ENCODE measurements at regions not wholly inside any gene's neighbourhood (a gene's known extent, or its start where the extent isn't known, plus 50 kb on each side); places are given as distances from the start of the nearest gene placed in this dataset.

DNA sequence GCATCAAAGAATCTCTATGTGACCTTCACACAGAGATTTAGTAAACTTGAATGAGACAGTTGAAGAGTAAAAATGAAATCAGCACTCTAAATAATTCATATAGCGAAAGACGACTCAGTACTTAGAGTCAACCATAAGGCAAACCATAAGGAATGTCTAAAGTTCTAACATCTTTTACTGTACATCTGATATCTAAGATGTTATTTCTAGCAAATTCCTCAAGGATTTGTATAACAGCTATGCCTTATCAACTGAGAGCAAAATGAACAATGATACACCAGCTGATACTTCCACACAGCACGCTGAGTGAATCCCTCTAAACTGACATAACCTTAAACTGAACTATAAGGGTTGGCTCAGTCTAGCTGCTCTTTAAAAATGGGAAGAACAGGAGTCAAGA lies 760.3 kb downstream of the EFNA5 start:
- no peak for DNase-seq (ENCODE audit: low read depth in 2 of 2)

DNA sequence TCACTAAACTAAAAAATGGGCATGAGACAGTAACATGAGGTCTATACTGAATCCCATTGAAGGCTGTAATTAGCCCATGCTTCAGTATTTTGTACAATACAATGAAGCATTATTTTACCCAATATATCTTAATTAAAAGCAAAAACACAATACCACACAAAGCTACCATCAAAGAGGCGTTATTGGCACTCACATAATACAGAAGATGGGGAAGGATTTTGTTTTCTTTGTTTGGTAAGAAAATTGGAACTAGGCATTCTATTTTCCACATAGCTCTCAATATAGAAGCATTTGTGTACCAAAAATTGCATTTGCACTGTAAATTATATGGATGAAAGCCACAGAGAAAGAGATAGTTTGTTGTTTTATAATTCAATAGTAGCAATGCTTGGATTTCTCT lies 761.0 kb downstream of the EFNA5 start:
- DNase-seq (ENCODE audit: low read depth in 2 of 2) = no peak

DNA sequence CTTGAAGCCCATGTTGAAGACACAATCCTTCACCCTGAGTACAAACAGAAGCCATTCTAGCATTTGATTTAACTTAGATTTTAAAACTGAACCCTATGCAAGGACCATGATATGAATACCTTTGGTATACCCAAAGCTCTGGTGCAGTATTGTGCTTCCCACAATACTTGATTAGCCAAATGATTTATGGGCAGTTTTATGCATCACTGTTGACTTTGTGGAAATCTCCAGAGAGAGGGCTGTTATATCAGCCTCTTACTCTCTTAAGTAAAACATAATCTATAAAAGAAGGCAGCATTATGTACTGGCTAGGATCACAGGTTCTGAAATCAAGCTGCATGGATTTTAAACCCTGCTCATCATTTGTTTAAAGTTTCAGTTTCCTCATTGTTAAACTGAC lies 762.8 kb downstream of the EFNA5 start:
- DNase-seq (ENCODE audit: low read depth in 2 of 2) = no peak

DNA sequence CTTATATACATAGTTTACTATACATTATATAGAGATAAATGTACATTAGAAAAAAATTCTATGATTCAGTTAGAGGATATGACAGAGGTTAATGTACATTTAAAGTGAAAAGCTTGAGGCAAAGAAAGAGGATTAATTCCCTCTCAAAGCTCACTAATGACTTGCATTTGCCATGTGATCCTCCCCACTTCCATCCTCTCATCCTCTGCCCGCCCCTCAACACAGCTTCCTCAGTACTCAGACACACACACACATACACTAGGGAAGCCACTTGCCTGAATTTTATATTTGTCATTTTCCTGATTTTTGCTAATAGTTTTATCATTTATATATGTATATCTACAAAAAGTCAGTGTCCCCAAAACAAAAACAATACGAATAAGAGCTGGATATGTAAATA lies 764.5 kb downstream of the EFNA5 start:
- DNase-seq (ENCODE audit: low read depth in 2 of 2) = no peak

DNA sequence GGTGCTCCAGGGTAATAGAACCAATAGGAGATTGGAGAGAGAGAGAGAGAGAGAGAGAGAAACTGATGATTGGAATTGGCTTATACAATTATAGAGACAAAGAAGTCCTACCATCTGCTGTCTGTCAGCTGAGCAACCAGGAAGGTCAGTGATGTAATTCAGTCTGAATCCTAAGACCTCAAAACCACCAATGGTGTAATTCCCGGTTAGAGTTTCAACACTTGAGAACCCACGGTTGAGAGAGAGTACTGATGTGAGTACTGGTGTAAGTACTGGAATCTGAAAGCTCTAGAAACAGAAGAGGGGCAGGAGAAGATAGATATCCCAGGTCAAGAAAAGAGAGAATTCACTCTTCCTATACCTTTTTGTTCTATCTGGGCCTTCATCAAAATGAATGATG lies 775.8 kb downstream of the EFNA5 start:
- no peak for DNase-seq (ENCODE audit: low read depth in 2 of 2)

DNA sequence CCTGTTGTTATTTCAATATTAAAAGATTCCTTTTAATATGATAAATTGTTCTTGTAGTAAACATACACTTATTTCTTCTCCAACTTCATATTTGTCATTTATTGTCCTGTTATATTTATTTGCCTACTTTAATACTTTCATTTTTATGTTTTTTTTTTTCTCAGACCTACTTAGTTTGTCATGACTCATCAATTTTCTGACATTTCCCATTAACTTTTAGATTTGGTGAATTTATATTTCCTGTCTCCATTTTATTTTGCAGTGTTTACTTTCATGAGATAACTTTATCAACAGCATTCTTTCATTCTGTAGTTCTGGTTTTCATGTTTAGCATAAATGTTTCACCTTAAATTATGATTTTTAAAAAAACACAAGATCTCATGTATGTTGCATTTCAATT lies 788.7 kb downstream of the EFNA5 start:
- no peak for DNase-seq (ENCODE audit: low read depth in 2 of 2)

DNA sequence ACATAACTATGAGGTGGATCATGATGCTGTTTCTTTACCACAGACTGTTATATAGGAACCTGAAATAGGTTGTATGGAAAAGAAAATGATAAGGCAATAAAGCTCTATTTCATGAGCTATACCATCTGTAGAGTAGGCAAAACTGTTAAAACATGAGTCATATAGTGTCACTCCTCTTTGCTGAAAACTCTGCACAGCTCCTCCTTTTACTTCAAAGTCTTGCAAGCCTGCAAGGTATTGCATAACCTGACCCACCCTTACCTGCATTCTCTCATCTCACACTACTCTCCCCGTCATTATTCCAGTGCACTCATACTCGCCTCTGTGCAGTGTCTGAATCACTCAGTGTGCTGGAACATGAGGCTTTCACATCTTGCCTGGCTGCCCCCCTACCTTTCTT lies 790.1 kb downstream of the EFNA5 start:
- no peak for DNase-seq (ENCODE audit: low read depth in 2 of 2)

DNA sequence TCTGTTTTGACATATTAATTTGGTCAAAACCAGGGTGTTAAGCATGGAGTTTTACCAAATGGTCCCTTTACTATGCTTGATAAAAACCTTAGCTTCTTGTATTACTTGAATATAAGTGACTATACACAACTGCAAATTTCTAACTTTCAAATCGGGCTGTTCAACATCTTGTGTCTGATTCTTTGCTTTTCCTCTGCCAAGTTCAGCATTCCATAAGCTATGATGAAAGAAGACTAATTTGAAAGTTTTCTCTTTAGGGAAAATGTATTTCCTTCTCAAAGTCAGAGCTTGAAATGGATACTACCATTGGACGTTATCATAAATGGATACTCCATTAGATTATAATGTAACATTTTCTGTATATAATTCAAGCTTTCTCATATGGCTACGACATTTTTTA lies 792.9 kb downstream of the EFNA5 start:
- DNase-seq (ENCODE audit: low read depth in 2 of 2) = no peak

DNA sequence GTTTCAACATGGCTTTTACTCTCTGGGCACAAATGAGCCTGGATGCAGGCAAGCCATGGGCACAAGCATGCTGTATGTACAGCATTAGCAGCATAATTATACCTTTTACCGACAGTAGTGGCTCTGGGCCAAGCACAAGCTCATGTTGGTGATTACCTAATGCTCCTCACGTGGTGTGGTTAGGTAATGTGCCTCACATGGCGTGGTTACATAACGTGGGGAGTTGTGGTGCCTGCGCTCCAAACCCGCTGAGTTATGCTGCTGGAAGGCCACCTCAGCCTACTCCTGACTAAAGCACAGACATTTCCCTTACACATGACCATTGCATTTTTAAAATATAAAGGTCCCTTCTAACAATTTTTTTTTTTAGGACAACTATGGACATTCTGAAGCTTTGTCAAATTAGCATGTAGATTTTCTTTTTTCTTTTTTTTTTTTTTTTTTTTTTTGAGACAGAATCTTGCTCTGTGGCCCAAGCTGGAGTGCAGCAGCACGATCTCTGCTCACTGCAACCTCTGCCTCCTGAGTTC lies 794.0 kb downstream of the EFNA5 start:
- no peak for DNase-seq (ENCODE audit: low read depth in 2 of 2)

DNA sequence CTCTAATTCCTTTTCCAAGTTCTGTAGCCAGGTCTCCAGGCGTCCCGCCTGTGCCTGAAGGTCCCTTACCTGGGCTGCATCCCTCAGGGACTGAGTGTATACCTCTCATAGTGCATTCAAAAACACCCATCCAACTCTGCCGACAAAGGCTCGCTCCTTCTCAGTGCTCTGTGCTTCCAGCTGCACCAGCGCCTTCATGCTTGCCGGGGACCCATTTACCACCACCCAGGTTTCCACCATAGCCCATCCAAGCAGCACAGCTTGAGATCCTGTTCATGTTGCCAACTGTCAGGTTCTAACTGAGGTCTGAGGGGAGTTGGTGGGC lies 794.5 kb downstream of the EFNA5 start:
- DNase-seq (ENCODE audit: low read depth in 2 of 2) = no peak

DNA sequence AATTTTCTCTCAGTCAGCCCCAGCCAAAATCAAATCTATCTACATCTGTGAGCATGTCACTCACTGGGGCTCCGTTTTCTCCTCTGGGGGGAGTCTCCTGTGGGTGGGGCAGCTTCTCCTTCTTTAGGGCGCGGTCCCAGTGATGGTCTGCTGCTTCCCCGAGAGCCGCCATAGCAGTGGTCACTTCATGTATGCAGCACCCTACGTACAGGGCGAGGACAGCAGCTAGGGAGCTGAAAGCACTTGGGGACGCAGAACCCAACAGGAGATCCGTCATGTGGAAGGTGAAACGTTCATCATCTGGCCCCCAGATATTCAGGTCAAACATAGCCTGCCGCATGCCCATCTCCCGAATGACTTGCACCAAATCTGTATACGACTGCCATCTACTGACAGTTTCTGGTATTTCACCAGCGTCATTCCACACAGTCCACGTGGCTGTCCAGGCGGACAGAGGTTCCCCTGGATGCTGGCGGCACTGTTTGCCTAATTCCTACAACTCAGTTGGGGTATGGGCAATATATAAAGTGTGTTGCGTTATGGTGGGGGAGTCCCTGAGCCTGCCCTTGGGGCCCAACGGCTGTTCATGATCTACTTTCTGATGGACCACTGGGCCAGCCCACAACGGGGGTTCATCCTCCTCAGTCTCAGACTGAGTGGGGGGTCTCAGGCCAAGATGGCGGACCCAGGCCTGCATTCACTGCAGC lies 795.0 kb downstream of the EFNA5 start:
- peak; percentile 47 to 58 for DNase-seq (ENCODE audit: low read depth in 2 of 2)

DNA sequence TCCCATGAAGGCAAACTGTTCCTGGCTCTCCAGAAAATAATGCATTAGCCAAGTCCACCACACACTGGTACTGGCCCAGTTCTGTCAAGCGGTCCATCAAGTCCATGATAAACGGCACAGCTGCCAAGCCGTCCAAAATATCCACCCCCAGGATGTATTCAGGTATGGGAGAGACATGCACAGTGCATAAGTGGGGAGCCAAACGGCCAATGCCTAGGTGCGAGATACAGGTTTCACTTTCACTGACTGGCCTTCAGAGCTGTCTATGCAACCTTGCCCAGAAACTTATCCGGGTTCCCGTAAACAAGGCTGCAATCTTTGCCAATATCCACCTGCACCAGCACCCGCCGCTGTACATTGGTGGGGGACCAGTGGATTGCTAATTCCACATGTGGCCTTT lies 795.8 kb downstream of the EFNA5 start:
- DNase-seq (ENCODE audit: low read depth in 2 of 2) = no peak

DNA sequence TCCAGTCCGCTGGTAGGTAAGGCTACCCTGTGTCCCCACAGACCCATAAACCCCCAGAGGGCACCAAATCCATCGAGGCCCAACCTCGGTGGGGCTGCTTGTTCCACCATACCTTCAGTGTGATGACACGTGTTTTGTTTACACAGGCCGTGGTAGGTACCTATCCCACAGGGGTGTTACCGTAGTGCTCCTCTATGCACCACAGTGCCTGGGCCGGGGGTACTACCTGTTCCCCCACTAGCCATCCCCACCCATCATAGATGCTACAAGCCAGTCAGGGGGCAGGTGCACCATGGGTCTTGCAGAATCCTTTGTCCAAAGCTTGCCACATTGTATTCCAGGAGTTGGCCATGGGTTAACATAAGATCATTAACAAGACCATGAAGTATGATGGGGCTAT lies 796.2 kb downstream of the EFNA5 start:
- DNase-seq (ENCODE audit: low read depth in 2 of 2) = no peak

DNA sequence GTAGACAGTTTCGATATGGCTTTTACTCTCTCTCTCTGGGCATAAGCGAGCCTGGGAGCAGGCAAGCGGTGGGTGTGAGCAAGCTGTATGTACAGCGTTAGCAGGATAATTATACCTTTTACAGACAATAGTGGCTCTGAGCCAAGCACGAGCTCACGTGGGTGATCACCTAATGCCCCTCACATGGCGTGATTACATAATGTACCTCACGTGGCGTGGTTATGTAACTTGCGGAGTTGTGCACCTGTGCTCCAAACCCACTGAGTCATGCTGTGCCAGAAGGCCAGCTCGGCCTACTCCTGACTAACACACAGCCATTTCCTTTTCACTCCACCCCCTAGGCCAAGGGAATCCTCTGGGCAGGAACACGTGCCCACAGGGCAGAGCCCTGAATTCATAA lies 797.2 kb downstream of the EFNA5 start:
- peak; percentile 94 to 99 for DNase-seq (ENCODE audit: low read depth in 2 of 2)

DNA sequence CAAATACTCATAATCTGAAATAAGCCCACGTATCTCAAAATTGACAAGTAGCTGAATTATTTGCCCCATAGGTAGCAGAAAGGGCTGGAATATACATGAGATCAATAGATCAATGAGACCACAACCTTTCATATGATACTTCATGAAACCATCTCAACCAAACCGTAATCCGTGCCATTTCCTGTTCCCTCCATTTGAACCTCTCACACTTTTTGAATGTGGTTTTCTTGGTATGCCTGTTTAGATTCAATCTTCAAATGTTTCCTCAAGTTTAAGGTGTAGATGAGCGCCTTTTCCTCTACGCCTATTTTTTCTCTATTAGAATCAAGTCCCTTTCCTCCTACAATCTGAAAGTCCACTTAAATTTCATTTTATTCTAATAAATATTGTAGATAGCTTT lies 805.5 kb downstream of the EFNA5 start:
- DNase-seq (ENCODE audit: low read depth in 2 of 2) = no peak

DNA sequence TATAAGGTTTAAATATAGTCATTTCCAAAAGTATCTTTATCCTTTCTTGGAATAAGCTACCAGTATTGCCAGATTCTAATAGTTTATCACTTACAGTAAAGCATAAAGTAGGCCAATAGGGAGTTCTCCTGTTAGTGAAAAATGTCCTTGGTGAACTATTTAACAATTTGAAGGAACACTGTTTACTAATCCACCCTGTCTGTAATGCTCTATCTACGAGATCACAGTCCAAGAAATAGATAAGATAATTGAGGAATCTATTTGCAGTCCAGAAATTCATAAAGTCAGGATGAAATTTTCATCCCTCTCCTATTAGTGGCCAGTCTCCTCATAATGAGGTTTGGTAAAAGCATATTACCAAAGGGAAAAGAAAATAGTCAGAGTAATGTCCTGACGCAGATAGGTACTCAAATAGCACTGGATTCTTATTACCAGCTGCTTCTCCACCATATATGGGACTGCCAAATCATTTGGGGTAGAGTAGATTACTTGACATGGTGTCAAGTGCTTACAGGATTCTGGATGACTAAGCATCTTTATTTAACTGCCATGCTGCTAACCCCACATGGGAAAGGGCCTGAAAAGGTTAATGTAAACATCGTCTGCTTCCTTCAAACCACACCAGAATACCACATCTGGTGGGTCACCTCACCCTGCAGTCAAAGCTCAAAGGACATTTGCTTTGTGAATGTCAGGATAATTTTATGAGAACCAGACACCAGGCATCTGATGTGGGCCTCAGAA lies 808.1 kb downstream of the EFNA5 start:
- DNase-seq (ENCODE audit: low read depth in 2 of 2) = peak in 1 of 2 donors; percentile 60

DNA sequence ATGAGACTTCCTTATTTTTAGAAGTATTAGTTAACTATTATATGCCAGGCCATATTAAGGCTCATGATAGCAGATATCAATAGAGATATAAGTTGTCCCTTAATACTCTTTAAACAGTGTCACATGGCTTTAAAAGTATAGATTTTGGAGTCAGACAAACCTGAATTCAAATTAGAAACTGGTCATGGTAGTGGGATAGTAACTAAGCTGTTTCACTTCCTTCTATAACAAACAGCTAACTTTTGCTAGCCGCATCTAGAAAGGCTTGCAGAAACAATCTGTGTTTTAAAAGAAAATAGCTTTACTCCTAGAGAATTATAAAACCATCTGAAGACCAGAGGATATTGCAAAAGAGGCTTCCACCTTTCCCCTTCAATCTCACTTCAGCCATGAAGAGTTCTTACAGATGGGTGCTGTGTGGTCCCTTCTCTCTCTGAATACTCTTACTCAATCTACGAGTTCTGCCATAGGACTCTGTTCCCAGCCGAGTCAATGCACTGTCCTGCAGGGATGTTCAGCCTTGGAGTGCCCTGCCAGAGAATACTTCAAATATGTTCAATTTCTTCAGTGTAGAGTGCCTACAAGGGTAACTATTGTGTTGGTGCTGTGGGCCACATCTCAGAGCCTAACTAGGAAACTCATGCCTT lies 810.2 kb downstream of the EFNA5 start:
- no peak for DNase-seq (ENCODE audit: low read depth in 2 of 2)

DNA sequence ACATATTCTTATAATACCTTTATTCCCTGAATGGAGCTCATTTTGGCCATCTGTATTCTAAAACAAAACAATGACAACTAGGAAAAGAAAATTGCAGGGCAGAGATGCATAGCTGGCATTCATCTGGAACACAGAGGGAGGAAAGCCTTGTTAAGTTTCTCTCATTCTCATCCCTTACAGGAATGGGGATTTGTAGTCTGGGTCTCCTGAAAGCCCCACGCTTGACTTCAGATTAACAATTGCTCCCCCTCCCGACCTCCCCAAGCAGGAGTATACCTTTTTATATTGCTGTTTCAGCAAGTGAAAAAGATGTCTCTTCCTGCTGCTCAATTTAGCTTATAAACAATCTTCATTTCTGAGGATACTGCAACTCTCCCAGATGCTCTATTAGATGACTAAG lies 812.1 kb downstream of the EFNA5 start:
- DNase-seq (ENCODE audit: low read depth in 2 of 2) = no peak

DNA sequence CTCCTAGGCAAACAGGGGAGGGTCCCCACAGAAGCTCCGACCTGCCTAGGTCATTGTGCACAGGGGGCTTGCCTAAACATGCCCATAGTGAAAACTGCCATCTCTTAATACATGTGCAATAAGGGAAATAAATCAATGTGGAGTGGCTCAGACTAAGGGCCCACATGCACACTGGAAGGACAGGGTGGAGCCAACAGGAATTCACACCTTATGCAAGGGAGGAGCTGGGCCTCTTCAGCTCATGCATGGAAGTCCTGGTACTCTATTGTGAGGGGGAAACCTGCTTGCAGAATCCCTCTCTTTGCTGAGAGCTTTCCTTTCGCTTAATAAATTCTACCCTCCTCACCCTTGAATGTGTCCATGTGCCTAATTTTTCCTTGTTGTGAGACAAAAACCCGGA lies 815.8 kb downstream of the EFNA5 start:
- DNase-seq (ENCODE audit: low read depth in 2 of 2) = no peak

DNA sequence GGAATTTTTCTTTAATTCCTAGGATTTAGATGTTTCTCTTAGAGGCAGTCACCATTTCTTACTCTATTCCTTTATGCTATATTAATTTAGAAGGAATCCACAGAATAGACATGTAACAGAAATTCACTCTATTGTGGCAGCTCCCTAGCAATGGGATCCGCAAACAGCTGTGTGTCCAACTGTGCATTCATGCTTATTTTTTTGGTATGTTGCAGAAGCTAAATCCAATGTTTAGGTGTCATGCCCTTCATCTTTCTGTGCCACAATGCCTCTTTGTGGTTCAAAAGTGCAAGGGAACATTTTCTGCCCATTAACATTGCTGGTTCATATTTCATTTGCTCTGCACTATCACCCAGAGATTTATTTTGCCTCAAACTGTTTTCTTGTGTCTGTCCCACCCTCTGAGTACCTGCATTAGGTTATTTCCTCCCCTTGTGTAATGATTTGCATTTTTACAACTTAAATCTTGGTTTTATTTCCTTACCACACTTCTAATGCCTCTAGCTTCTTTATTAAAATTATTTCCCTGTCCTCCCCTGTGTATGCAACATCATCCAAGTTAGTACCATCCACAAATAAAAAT lies 816.5 kb downstream of the EFNA5 start:
- DNase-seq (ENCODE audit: low read depth in 2 of 2) = no peak

DNA sequence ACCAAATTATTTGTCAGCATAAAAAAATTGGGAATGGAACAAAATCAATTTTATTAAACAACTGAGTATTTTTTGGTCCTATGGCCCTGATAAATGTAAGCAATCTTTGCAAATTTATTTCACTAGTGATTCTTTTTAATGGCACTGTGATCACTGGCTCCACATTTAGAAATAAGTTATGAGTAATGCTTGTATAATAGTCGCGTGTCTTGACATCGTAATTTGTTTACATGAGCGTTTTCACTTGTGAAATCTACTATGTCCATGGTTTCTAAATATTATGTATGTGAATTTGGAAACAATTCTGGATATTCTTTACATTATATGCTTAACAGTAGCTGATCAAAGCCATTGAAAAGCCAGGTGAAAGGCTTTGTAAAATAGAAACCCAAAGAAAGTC lies 817.5 kb downstream of the EFNA5 start:
- no peak for DNase-seq (ENCODE audit: low read depth in 2 of 2)

DNA sequence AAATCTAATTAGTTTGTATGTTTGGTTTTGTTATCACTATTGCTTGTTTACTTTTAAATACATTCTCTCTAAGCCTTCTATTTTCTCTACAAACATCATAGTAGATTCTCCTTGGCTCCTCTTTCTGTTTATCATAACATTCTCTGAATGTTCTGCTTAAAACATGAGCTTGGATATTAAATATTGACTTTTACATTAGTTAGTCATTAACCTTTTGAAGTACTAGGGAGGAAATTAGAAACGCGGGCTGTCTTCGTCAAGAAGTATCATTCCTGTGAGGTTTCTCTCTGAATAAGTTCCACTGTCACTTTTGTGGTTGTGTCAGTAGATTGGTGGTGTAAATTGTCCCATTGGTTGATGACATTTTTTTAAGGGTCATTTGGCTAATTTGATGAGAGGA lies 821.5 kb downstream of the EFNA5 start:
- no peak for DNase-seq (ENCODE audit: low read depth in 2 of 2)

All from dermis microvascular lymphatic vessel endothelial cell (primary cell).